RWPE1 (cell line): ENCODE measurements at regions not wholly inside any gene's neighbourhood (a gene's known extent, or its start where the extent isn't known, plus 50 kb on each side); places are given as distances from the start of the nearest gene placed in this dataset.
A peak's percentile ranks its signal among the peaks of the same experiment; 100 is the strongest.

Source experiments
- CTCF ChIA-PET: fragments of 350-600 bp; sonication (Branson Sonifier 250); formaldehyde crosslinking; extraction: SDS; loops from one replicate; lab custom pipeline; 2021; lab: Yijun Ruan, JAX
- POLR2A ChIA-PET: fragments of 400-600 bp; formaldehyde crosslinking; extraction: SDS; loops from one replicate; lab custom pipeline; 2020; ENCODE audit warnings: antibody characterized with exemption; ENCODE audit not compliant: low non-redundant PET; lab: Yijun Ruan, JAX
- DNase-seq: peaks from one replicate; pipeline ENCODE4 v3.0.0; 2012; ENCODE audit warnings: low spot score
- H3K27ac ChIP-seq: fragments of 450-650 bp; 2 replicates; pipeline ENCODE4 v1.5.1; 2017
- TF ChIP-seq, protein P1 (sequence below): fragments of 450-650 bp; conservative IDR thresholded peaks from 2 replicates; pipeline ENCODE4 v1.5.1; 2017; ENCODE audit warnings: low read depth, mild to moderate bottlenecking

DNA sequence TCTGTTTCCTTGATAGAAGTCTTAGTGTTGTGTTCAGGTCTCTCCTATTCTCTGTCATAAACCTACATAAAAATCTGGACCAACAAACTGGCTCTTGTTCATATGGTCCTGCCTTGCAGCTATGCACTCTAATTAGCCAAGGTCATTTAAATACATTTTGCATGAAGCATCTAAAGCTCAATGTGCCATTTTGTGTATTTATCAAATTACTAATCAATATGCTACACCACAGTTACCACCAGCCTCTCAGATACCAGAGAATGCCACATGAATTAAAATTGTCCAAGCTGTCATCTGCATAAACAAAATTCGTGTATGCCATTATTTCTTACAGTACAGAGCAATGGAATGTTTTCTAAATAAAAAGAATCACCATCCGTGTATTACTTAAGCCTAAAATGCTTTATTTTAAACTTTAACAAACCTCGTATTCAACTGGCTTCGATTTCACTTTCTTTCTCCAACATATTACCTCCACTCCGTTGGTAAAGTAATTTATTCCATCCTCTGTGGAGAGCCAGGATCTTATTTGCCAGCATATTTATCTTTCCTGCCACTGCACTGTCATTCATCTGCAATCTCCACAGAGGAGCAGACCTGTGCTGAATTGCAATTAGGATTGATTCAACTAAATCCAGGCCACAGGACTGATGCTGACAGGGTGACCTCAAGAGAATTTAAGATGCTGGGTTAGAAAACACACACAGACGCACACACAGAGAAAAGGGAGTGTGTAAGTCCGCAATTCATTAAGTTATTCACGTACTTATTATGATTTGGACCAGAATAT is 284.1 kb upstream of the FOXG1 start:
- no peak overlapping the region for H3K27ac ChIP-seq
- DNase-seq = no peak
- TF ChIP-seq, protein P1, sequence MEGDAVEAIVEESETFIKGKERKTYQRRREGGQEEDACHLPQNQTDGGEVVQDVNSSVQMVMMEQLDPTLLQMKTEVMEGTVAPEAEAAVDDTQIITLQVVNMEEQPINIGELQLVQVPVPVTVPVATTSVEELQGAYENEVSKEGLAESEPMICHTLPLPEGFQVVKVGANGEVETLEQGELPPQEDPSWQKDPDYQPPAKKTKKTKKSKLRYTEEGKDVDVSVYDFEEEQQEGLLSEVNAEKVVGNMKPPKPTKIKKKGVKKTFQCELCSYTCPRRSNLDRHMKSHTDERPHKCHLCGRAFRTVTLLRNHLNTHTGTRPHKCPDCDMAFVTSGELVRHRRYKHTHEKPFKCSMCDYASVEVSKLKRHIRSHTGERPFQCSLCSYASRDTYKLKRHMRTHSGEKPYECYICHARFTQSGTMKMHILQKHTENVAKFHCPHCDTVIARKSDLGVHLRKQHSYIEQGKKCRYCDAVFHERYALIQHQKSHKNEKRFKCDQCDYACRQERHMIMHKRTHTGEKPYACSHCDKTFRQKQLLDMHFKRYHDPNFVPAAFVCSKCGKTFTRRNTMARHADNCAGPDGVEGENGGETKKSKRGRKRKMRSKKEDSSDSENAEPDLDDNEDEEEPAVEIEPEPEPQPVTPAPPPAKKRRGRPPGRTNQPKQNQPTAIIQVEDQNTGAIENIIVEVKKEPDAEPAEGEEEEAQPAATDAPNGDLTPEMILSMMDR = no peak
- ChIA-PET POLR2A (no interaction called here), CTCF (no interaction called here)

DNA sequence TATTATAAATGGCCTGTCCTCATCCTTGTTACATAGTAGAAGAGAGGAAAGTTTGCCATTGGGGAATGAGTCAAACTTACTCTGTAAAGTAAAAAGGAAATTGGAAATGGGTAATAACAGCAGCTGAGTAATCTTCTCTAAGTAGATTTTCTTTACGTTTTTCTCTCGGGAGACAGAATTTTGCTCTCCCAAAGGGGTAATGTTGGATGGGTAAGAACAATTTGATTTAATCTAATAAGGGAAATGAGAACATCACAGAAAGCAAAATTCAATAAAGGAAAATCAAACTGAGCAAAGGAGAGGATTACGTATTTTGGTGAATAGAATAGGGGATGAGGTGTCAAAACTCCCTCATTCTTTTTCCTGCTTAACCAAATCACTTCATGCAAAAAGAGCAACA is 283.1 kb upstream of the FOXG1 start:
- no peak overlapping the region for H3K27ac ChIP-seq
- POLR2A ChIA-PET = no interaction called here
- DNase-seq = no peak
- TF ChIP-seq, protein P1 = no peak
- CTCF ChIA-PET = no interaction called here

DNA sequence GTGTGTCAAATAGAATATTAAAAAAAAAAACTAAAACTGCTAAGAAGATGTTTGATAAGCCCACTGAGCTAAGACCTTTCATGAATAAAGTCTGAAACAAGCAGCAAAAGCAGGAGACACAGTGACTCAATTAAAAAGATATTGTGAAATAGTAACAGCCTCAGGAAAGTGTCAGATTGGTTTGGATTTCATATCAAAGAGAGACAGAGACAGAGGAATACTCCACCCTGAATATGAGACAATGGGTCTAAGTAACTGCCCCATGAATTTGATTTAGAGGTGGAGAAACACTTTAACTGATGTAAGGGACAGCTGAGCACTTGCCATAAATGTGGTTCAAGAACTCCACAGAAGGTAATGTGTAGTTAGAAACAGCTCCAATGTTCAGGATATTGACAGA is 277.9 kb upstream of the FOXG1 start:
- CTCF ChIA-PET = no interaction called here

DNA sequence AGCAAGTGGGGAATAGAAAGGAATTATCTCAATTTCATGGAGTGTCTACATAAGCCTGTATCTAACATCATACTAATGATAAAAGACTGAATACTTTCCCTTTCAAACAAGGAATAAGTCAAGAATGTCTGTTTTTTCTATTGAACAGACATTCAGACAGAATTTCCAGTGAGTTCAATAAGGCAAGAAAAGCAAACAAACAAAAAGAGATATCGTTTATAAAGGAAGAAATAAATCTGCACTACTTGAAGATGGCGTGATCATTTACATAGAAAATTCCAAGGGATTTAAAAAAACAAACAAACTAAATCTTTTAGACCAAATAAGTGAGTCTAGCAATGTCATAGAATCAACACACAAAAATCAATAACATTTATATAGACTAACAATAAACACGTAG is 273.1 kb upstream of the FOXG1 start:
- no peak for DNase-seq
- H3K27ac ChIP-seq = no peak overlapping the region
- ChIA-PET CTCF (no interaction called here), POLR2A (no interaction called here)
- TF ChIP-seq, protein P1 = no peak

More for the DNA sequence above, 277.9 kb upstream of the FOXG1 start:
- peak; percentile 14 for DNase-seq
- POLR2A ChIA-PET = no interaction called here
- no peak overlapping the region for H3K27ac ChIP-seq
- TF ChIP-seq, protein P1 = no peak

DNA sequence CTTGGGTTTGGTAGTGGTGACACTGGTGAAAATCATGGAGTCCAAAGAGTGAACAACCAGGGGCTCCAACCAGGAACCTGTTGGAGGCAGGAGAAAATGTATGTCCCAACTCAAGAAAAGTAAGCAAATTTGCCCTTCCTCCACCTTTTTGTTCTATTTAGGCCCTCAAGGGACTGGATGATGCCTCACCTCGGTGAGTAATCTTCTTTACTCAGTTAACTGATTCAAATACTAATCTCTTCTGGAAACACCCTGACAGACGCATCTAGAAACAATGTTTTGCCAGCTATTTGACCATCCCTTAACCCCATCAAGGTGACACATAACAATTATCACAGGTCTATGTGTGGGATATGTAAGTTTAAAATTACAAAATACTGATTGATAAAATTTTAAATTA is 272.4 kb upstream of the FOXG1 start:
- TF ChIP-seq, protein P1 = no peak
- peak; percentile 74 for DNase-seq
- CTCF ChIA-PET = no interaction called here
- POLR2A ChIA-PET = no interaction called here
- no peak overlapping the region for H3K27ac ChIP-seq

DNA sequence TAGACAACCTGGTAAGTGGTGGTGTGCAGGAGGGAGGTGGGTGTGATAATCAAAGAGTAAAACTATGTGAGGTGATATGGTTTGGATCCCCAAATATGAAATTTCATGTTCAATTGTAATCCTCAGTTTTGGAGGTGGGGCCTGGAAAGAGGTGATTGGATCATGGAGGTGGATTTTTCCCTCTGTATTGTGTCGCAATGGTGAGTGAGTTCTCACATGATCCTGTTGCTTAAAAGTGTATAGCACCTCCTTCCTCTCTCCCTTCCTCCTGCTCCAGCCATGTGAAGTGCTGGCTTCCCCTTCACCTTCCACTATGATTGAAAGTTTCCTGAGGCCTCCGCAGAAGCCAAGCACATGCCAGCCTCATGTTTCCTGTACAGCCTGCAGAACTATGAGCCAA is 270.2 kb upstream of the FOXG1 start:
- ChIA-PET POLR2A (no interaction called here), CTCF (interaction anchor here (0.6 kb wide), 1 partner anchor 11 kb away, joined by 3 read pairs; no protein-coding TSS in a partner anchor)
- TF ChIP-seq, protein P1 = no peak
- no peak for DNase-seq
- no peak overlapping the region for H3K27ac ChIP-seq
